GM12872 (cell line): ENCODE measurements at regions not wholly inside any gene's neighbourhood (a gene's known extent, or its start where the extent isn't known, plus 50 kb on each side); places are given as distances from the start of the nearest gene placed in this dataset.

Source experiments
- CTCF ChIP-seq: IDR thresholded peaks from 3 replicates; pipeline ENCODE4 v1.5.1; 2011; ENCODE audit warnings: low read depth, mild to moderate bottlenecking, low read length, moderate library complexity; ENCODE audit not compliant: insufficient read depth

DNA sequence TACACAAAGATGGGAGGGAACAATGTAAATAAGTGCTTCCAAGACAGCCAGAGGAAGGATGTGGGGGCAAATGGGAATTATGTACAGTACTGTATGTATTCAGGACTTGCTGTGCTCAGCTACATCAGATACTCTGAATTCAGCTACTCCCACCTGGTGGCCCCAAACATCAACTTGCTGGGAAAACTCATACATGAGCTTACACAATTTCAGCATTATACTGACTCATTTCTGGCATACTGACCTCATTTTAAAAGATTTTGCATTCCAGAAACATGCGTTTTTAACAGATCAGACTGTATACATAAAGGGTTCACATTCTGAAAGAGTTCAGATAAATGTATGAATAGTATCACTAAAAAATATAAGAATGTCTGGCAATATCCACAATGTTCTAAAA is 59.7 kb downstream of the GPX5 start:
- no peak for TF ChIP-seq CTCF

- TF ChIP-seq CTCF: no peak
Measured at GRCh38 chr6:28586324-28586723, 60.6 kb downstream of the GPX5 start.

GRCh38 chr6:28586962-28587745 is 61.5 kb downstream of the GPX5 start:
- TF ChIP-seq CTCF: no peak

- no peak for TF ChIP-seq CTCF
Measured at GRCh38 chr6:28587746-28588075, 62.0 kb downstream of the GPX5 start.

DNA sequence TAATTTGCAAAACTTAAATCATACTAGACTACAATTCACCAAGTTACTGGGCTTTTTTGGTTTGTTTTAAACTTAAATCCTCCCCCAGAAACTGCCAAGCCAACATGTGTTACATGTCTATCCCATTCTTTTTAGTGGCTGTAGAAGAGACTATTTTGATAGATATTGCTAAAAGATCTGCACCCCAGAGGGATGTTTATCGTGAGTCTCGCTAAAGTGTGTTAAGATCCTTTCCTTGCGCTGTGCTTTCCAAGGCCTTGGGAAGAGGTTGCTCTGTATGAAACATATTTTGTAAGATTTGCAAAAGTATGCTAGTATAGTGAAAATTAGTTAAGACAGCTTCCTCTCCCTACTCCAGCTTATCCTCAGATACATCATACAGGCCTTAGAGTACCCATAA is 63.0 kb downstream of the GPX5 start:
- TF ChIP-seq CTCF: no peak

DNA sequence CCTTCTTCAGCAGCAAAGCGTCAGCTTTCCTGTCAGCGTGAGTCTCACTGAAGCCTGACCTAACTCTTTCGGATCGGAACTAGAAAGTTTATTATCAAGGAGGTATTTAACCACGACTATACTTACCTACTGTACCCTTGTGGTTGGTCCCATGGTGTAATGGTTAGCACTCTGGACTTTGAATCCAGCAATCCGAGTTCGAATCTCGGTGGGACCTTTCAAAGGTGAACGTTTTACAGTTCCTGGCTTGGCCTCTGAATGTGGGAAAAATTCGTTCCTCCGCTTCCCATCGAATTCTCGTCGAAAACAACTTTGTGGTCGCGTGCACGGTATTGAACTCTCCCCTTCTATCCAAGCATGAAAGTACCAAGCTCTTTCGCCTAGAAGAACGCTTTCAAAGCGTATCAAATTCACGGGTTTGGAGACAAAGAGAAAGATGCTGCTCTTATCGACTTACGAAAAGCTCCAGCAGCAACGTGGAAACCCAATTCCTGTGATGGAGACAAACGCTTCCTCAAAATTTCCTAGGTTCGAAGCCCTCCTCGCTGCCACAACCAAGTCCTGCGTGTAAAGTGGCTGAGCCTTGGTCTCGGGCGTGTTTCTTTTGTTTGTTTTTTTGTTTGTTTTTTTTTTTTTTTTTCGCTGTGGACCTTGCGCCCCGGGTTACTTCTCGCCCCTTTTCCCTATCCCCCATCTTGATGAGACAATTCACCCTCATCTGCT is 63.7 kb downstream of the GPX5 start:
- no peak for TF ChIP-seq CTCF

GRCh38 chr6:28589957-28590349 is 64.3 kb downstream of the GPX5 start:
- no peak for TF ChIP-seq CTCF
